WI38 (cell line): ENCODE measurements at regions not wholly inside any gene's neighbourhood (a gene's known extent, or its start where the extent isn't known, plus 50 kb on each side); places are given as distances from the start of the nearest gene placed in this dataset.

Experiments used
- H3K4me3 ChIP-seq: 2 replicates; pipeline ENCODE4 v1.5.1; 2011; ENCODE audit warnings: low read depth, mild to moderate bottlenecking, control low read depth, low read length
- TF ChIP-seq, protein P1 (sequence below): IDR thresholded peaks from 2 replicates; pipeline ENCODE4 v1.5.1; 2012; ENCODE audit warnings: low read depth, mild to moderate bottlenecking, control low read depth, low read length

DNA sequence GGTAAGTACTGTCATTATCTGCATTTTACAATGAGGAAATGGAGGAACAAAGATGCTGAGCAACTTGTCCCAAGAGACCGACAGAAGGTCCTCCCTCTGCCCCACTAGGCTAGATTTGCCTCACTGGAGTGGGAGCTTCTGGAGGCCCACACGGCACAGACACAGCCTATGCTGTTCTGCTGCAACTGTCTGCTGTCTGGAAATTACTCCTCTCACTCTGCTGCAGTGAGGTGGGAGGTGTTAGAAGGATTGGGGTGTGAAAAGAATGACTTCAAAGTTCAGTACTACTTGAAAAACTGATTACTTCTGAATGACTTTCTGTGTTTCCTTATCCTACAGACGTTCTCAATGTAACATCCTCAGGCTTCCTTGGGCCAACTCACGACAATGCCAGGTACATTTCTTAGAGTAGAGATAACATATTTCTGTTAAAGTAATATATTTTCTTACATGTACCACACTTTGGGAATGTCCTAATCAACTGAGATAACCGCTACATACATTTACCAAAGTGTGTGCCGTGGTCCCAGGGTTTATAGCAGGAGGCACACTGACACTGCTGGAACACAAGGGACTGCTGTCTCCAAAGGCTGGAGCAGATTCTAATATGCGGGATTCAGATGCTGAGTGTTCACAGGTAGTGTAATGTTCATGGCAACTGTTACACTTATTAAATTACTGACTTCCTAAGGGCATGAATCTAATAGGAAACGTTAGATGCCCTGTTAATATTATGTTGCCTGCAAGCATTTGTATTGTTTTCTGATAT is 53.5 kb upstream of the WASF3 start:
- H3K4me3 ChIP-seq = no peak overlapping the region
- TF ChIP-seq, protein P1, sequence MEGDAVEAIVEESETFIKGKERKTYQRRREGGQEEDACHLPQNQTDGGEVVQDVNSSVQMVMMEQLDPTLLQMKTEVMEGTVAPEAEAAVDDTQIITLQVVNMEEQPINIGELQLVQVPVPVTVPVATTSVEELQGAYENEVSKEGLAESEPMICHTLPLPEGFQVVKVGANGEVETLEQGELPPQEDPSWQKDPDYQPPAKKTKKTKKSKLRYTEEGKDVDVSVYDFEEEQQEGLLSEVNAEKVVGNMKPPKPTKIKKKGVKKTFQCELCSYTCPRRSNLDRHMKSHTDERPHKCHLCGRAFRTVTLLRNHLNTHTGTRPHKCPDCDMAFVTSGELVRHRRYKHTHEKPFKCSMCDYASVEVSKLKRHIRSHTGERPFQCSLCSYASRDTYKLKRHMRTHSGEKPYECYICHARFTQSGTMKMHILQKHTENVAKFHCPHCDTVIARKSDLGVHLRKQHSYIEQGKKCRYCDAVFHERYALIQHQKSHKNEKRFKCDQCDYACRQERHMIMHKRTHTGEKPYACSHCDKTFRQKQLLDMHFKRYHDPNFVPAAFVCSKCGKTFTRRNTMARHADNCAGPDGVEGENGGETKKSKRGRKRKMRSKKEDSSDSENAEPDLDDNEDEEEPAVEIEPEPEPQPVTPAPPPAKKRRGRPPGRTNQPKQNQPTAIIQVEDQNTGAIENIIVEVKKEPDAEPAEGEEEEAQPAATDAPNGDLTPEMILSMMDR = no peak
